ENCODE measurements at regions not wholly inside any gene's neighbourhood (a gene's known extent, or its start where the extent isn't known, plus 50 kb on each side); places are given as distances from the start of the nearest gene placed in this dataset.

- TF ChIP-seq, protein P1, sequence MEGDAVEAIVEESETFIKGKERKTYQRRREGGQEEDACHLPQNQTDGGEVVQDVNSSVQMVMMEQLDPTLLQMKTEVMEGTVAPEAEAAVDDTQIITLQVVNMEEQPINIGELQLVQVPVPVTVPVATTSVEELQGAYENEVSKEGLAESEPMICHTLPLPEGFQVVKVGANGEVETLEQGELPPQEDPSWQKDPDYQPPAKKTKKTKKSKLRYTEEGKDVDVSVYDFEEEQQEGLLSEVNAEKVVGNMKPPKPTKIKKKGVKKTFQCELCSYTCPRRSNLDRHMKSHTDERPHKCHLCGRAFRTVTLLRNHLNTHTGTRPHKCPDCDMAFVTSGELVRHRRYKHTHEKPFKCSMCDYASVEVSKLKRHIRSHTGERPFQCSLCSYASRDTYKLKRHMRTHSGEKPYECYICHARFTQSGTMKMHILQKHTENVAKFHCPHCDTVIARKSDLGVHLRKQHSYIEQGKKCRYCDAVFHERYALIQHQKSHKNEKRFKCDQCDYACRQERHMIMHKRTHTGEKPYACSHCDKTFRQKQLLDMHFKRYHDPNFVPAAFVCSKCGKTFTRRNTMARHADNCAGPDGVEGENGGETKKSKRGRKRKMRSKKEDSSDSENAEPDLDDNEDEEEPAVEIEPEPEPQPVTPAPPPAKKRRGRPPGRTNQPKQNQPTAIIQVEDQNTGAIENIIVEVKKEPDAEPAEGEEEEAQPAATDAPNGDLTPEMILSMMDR (IDR thresholded peaks at IDR 0.05) = no peak
- TF ChIP-seq EP300 (IDR thresholded peaks at IDR 0.05) (no peak), POLR2AphosphoS5 (IDR thresholded peaks at IDR 0.05) (no peak), POLR2A (IDR thresholded peaks at IDR 0.05) (no peak)
These were observed 174.4 kb downstream of the ALG10B start for GRCh38 chr12:38490941-38491340.
